Sigmoid colon (tissue), 3 donors: ENCODE measurements at regions not wholly inside any gene's neighbourhood (a gene's known extent, or its start where the extent isn't known, plus 50 kb on each side); places are given as distances from the start of the nearest gene placed in this dataset.

ENCODE experiments used
- POLR2A ChIP-seq, 2 donors: fragments of 450-650 bp; IDR thresholded peaks; one replicate each; pipeline ENCODE4 v1.6.1; 2016; ENCODE audit warnings: antibody characterized with exemption in 2 of 2, mild to moderate bottlenecking in 2 of 2, moderate library complexity in 2 of 2
- TF ChIP-seq, protein P1 (sequence below), 4 experiments: fragments of 450-650 bp in 3 of 4; fragments of 200-600 bp in 1 of 4; IDR thresholded peaks; one replicate each; pipeline ENCODE4 v1.5.1; 2016 to 2019; ENCODE audit warnings: antibody characterized with exemption in 4 of 4, mild to moderate bottlenecking in 3 of 4, moderate library complexity in 2 of 4

DNA sequence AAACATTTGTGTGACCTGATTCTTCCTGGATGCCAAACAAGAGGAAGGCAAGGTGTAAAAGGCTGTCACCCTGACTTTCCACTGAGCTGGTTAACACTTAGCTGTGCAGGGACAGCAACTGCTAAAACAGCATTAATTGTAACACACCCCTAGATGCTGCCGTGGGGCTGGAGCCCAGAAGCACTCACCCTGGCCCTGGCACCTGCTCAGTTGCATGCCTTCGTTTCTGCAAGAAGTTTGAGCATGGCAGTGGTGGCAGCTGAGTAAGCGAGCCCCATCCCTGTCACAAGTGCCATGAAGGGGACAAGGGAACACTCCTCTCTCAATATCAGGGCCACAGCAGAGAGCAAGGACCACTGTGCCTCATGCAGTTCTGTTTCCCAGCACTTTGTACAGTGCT is 330.2 kb downstream of the TMEM114 start:
- TF ChIP-seq POLR2A (IDR thresholded peaks at IDR 0.05): no peak
- TF ChIP-seq, protein P1, sequence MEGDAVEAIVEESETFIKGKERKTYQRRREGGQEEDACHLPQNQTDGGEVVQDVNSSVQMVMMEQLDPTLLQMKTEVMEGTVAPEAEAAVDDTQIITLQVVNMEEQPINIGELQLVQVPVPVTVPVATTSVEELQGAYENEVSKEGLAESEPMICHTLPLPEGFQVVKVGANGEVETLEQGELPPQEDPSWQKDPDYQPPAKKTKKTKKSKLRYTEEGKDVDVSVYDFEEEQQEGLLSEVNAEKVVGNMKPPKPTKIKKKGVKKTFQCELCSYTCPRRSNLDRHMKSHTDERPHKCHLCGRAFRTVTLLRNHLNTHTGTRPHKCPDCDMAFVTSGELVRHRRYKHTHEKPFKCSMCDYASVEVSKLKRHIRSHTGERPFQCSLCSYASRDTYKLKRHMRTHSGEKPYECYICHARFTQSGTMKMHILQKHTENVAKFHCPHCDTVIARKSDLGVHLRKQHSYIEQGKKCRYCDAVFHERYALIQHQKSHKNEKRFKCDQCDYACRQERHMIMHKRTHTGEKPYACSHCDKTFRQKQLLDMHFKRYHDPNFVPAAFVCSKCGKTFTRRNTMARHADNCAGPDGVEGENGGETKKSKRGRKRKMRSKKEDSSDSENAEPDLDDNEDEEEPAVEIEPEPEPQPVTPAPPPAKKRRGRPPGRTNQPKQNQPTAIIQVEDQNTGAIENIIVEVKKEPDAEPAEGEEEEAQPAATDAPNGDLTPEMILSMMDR (IDR thresholded peaks at IDR 0.05): no peak
